Erythroblast (primary cell): ENCODE measurements at regions not wholly inside any gene's neighbourhood (a gene's known extent, or its start where the extent isn't known, plus 50 kb on each side); places are given as distances from the start of the nearest gene placed in this dataset.

Experiments
- GATA1 ChIP-seq: IDR thresholded peaks from 2 replicates; pipeline ENCODE4 v1.6.1; 2011; ENCODE audit warnings: low read depth, mild to moderate bottlenecking, control low read depth, low read length, moderate library complexity
- POLR2A ChIP-seq: IDR thresholded peaks from 2 replicates; pipeline ENCODE4 v1.6.1; 2011; ENCODE audit warnings: mild to moderate bottlenecking, low read length

- TF ChIP-seq POLR2A (no peak), GATA1 (no peak)
Measured at GRCh38 chr4:80135702-80136058, 61.6 kb upstream of the PRDM8 start.
